ENCODE measurements at regions not wholly inside any gene's neighbourhood (a gene's known extent, or its start where the extent isn't known, plus 50 kb on each side); places are given as distances from the start of the nearest gene placed in this dataset.

DNA sequence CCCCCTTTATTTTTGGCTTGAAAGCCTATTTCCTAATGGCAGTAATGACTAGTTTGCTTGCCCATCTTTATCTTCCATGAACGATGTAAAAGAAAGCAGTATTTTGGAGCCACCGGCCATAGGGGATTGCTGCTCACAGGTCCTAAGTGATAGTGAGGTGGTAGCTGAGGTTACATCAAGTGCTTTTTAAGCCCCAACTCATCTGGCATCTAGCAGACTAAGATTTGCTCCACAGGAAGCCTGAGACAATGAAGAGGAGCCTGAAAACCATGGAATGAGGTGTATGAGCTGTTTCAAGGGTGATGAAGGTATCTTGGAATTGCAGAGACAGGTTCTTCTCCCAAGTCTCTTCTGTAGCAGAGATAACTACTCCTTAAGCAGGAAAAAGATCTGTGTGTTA, 496.3 kb downstream of the XPNPEP1 start:
- TF ChIP-seq, protein P1, sequence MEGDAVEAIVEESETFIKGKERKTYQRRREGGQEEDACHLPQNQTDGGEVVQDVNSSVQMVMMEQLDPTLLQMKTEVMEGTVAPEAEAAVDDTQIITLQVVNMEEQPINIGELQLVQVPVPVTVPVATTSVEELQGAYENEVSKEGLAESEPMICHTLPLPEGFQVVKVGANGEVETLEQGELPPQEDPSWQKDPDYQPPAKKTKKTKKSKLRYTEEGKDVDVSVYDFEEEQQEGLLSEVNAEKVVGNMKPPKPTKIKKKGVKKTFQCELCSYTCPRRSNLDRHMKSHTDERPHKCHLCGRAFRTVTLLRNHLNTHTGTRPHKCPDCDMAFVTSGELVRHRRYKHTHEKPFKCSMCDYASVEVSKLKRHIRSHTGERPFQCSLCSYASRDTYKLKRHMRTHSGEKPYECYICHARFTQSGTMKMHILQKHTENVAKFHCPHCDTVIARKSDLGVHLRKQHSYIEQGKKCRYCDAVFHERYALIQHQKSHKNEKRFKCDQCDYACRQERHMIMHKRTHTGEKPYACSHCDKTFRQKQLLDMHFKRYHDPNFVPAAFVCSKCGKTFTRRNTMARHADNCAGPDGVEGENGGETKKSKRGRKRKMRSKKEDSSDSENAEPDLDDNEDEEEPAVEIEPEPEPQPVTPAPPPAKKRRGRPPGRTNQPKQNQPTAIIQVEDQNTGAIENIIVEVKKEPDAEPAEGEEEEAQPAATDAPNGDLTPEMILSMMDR (IDR thresholded peaks at IDR 0.05): no peak
- no peak for TF ChIP-seq EP300 (IDR thresholded peaks at IDR 0.05)

Data from tibial nerve (tissue), 4 donors.